Stomach (tissue), 8 donors: ENCODE measurements at regions not wholly inside any gene's neighbourhood (a gene's known extent, or its start where the extent isn't known, plus 50 kb on each side); places are given as distances from the start of the nearest gene placed in this dataset.

Experiments used
- DNase-seq, 2 donors: peaks; one replicate each; pipeline versions ENCODE4 v3.0.0 to v3.0.0-alpha.2; 2013 to 2019
- H3K27ac ChIP-seq, 5 donors: fragments of 200-600 bp in 4 of 5; sonication (generic) in 4 of 5; one replicate each; pipeline ENCODE4 v1.5.1; 2013 to 2019; ENCODE audit warnings: mild to moderate bottlenecking in 1 of 5, moderate library complexity in 1 of 5
- H3K27me3 ChIP-seq, 3 donors: fragments of 200-600 bp; sonication (generic); one replicate each; pipeline ENCODE4 v1.5.1; 2017 to 2019; ENCODE audit warnings: mixed run types in 1 of 3
- H3K36me3 ChIP-seq, 4 donors: fragments of 200-600 bp; sonication (generic); 1 replicate in 3 of 4; 2 replicates in 1 of 4; pipeline ENCODE4 v1.5.1; 2016 to 2019
- H3K4me1 ChIP-seq, 4 donors: fragments of 200-600 bp; sonication (generic); one replicate each; pipeline ENCODE4 v1.5.1; 2016 to 2019
- H3K4me3 ChIP-seq, 4 donors: fragments of 200-600 bp; sonication (generic) in 3 of 4; one replicate each; pipeline ENCODE4 v1.5.1; 2016 to 2019; ENCODE audit warnings: mild to moderate bottlenecking in 1 of 4
- H3K9me3 ChIP-seq, 4 donors: fragments of 200-600 bp; sonication (generic); one replicate each; pipeline ENCODE4 v1.5.1; 2016 to 2019
- EP300 ChIP-seq: sonication (generic); formaldehyde crosslinking; IDR thresholded peaks from one replicate; pipeline ENCODE4 v1.6.1; 2017; ENCODE audit warnings: antibody characterized with exemption
- POLR2A ChIP-seq, 4 donors: fragments of 450-650 bp; IDR thresholded peaks; one replicate each; pipeline ENCODE4 v1.6.1; 2016; ENCODE audit warnings: antibody characterized with exemption in 4 of 4, control low read depth in 2 of 4, mild to moderate bottlenecking in 1 of 4, moderate library complexity in 1 of 4
- POLR2AphosphoS5 ChIP-seq, 3 donors: sonication (generic); formaldehyde crosslinking; IDR thresholded peaks; one replicate each; pipeline ENCODE4 v1.6.1; 2016; ENCODE audit warnings: antibody characterized with exemption in 3 of 3
- WGBS, 5 donors: extraction: QIAGEN DNeasy Blood & Tissue Kit in 3 of 5; methylation state at CpG; one replicate each; pipeline versions ENCODE4 v1.1.5 to v1.1.7; 2013 to 2018; 5-methylcytosine and 5-hydroxymethylcytosine counted together
- intact Hi-C: fragments of 100-400 bp; cut with DNase I; formaldehyde crosslinking; loops from one replicate; pipeline ENCODE4 v1.15.1; 2023; ENCODE audit warnings: low total_unique reads
- TF ChIP-seq, protein P1 (sequence below), 7 experiments: fragments of 450-650 bp in 4 of 7; fragments of 200-600 bp in 3 of 7; sonication (generic) in 3 of 7; IDR thresholded peaks; one replicate each; pipeline ENCODE4 v1.5.1; 2016 to 2019; ENCODE audit warnings: antibody characterized with exemption in 7 of 7, control low read depth in 2 of 7, mild to moderate bottlenecking in 1 of 7
- donor health status: healthy with polysubstance abuse.
- donor health status: Bipolar disorder and iron deficiency.
- donor health status: healthy.

DNA sequence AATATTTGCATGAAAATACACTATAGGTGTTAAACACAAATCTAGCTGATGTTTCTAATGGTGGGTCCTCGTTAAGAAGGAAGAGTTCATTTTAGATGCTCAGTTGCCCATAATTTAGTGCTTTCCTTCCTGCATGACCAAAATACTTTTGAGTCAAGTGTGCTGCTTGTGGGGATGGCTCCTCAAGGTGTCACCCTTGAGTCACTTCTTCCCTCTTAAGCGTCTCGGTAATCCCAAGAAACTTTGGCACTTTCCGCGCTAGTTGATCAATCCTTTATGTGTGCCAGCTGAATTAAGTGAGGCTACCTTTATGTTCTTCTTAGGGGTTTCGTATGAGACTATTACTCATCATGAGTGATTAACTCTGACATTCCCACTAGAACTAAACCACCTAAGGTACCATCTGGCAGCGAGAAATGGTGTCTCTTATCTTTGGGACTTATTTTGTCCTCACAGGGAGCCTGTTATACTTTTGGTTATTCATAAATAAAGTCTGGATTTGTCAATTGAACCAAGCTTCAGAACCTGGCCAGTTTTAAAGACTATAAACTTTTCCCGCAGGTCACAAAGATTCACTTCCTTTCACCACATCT, 106.8 kb downstream of the NHLRC3 start:
- intact Hi-C loops = loop anchor here (10.0 kb wide), 1 partner anchor 470 kb away; no protein-coding TSS in a partner anchor
- peaks cover 0 to 5% (median 2%) of the 10 kb centered on the region in 4 donors for H3K4me1 ChIP-seq
- H3K9me3 ChIP-seq = no peaks in the 10 kb centered on the region
- H3K36me3 ChIP-seq = no peaks in the 10 kb centered on the region
- H3K4me3 ChIP-seq = no peak overlapping the region
- H3K27ac ChIP-seq = no peak overlapping the region
- 23 to 36% (median 24%) methylated on average over 8 of the region's 8 CpGs for WGBS, 5 donors
- H3K27me3 ChIP-seq = no peaks in the 10 kb centered on the region
- TF ChIP-seq, protein P1, sequence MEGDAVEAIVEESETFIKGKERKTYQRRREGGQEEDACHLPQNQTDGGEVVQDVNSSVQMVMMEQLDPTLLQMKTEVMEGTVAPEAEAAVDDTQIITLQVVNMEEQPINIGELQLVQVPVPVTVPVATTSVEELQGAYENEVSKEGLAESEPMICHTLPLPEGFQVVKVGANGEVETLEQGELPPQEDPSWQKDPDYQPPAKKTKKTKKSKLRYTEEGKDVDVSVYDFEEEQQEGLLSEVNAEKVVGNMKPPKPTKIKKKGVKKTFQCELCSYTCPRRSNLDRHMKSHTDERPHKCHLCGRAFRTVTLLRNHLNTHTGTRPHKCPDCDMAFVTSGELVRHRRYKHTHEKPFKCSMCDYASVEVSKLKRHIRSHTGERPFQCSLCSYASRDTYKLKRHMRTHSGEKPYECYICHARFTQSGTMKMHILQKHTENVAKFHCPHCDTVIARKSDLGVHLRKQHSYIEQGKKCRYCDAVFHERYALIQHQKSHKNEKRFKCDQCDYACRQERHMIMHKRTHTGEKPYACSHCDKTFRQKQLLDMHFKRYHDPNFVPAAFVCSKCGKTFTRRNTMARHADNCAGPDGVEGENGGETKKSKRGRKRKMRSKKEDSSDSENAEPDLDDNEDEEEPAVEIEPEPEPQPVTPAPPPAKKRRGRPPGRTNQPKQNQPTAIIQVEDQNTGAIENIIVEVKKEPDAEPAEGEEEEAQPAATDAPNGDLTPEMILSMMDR (IDR thresholded peaks at IDR 0.05) = peak in 5 of 7 experiments; percentile 21 to 62 (median 44)
- TF ChIP-seq POLR2A (IDR thresholded peaks at IDR 0.05) = no peak
- TF ChIP-seq POLR2AphosphoS5 (IDR thresholded peaks at IDR 0.05) = peak in 1 of 3 donors; percentile 21
- TF ChIP-seq EP300 = no peak
- DNase-seq = peak; percentile 33 to 88

DNA sequence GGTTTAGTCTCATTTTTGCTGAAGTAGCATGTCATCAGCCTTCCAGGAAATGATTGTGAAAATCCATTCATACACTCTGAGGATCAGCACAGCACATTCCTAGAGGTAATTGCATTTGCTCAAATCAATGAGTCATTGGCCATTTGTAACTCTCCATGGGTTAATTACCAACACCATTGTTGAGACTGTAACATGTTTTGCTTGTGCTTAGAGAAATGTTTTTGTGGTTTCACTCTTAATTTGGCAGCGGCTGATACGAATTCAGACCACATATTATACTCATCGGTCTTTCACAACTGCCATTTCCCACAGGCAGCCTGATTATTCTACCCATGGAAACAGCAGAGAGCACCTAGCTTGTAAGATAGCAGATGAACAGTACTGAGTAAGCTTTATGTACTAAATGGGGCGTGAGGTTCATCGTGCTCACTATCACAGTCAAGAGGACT, 110.3 kb downstream of the NHLRC3 start:
- WGBS, 5 donors = 64 to 75% (median 71%) methylated on average over 5 of the region's 5 CpGs
- intact Hi-C loops = loop anchor here (10.0 kb wide), 1 partner anchor 466 kb away; no protein-coding TSS in a partner anchor
- peak in 1 of 2 donors; percentile 32 for DNase-seq

DNA sequence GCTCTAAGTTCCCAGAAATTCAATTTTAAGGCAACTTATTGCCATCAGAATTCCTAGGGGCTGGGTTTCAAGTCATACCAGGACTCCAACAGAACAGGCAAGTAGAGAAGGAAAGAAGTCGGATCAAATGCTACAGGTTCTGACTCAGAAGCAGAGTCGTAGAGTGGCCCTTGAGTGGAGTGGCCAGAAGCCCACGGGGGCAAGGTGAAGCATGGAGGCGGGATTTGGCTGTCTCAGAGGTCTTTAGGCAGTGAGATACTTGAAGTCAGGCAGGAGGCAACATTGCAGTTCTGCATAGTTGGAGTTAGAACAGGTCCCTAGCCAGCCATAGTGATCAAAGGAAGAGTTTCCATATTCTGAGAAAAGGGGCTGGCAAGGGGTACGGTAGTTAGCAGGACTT, 111.6 kb downstream of the NHLRC3 start:
- no peak overlapping the region for H3K27ac ChIP-seq
- no peak overlapping the region for H3K4me3 ChIP-seq
- no peaks in the 10 kb centered on the region for H3K27me3 ChIP-seq
- WGBS, 5 donors = 85 to 89% (median 89%) methylated on average over 5 of the region's 5 CpGs
- DNase-seq = no peak
- TF ChIP-seq EP300 (no peak), POLR2AphosphoS5 (IDR thresholded peaks at IDR 0.05) (no peak), POLR2A (IDR thresholded peaks at IDR 0.05) (no peak)
- TF ChIP-seq, protein P1 (IDR thresholded peaks at IDR 0.05) = no peak
- H3K9me3 ChIP-seq = peaks cover 0 to 7% (median 2%) of the 10 kb centered on the region in 4 donors
- peaks cover 0 to 4% (median under 1%) of the 10 kb centered on the region in 4 donors for H3K4me1 ChIP-seq
- intact Hi-C loops = loop anchor here (10.0 kb wide), 1 partner anchor 465 kb away; no protein-coding TSS in a partner anchor
- no peaks in the 10 kb centered on the region for H3K36me3 ChIP-seq

More for the DNA sequence above, 110.3 kb downstream of the NHLRC3 start:
- no peaks in the 10 kb centered on the region for H3K27me3 ChIP-seq
- H3K4me1 ChIP-seq = peaks cover 0 to 5% (median 2%) of the 10 kb centered on the region in 4 donors
- peaks cover 0 to 7% (median 2%) of the 10 kb centered on the region in 4 donors for H3K9me3 ChIP-seq
- TF ChIP-seq, protein P1 (IDR thresholded peaks at IDR 0.05) = no peak
- TF ChIP-seq POLR2AphosphoS5 (IDR thresholded peaks at IDR 0.05) = peak in 2 of 3 donors; percentile 39 to 66
- TF ChIP-seq POLR2A (IDR thresholded peaks at IDR 0.05) = no peak
- no peak for TF ChIP-seq EP300
- H3K27ac ChIP-seq = no peak overlapping the region
- H3K4me3 ChIP-seq = no peak overlapping the region
- no peaks in the 10 kb centered on the region for H3K36me3 ChIP-seq

DNA sequence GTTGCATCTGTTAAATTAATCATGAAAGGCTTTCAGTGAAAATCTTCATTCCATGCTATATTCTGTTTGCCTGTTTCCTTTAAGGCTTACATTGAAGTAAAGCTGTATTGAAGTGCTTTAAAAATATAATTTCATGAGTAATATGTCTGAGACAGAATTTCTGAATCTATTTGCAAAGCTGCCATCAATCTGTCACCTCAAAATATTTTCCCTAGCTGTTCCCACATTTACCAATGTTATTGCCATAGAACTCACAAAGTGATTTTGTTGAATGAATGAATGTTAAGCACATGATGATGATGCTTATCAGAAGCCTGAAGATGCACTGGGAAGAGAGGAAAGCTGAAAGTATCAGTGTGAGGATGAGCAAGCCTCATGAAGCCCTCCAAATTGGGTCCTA, 115.8 kb downstream of the NHLRC3 start:
- no peak for DNase-seq
- no peaks in the 10 kb centered on the region for H3K36me3 ChIP-seq
- intact Hi-C loops = no loop called here
- H3K27me3 ChIP-seq = no peaks in the 10 kb centered on the region
- peaks cover 0 to 7% (median 2%) of the 10 kb centered on the region in 4 donors for H3K9me3 ChIP-seq
- no peak overlapping the region for H3K27ac ChIP-seq
- TF ChIP-seq POLR2AphosphoS5 (IDR thresholded peaks at IDR 0.05) = no peak
- no peak for TF ChIP-seq POLR2A (IDR thresholded peaks at IDR 0.05)
- TF ChIP-seq, protein P1 (IDR thresholded peaks at IDR 0.05) = no peak
- TF ChIP-seq EP300 = no peak
- H3K4me3 ChIP-seq = no peak overlapping the region
- no peaks in the 10 kb centered on the region for H3K4me1 ChIP-seq
